ENCODE measurements at regions not wholly inside any gene's neighbourhood (a gene's known extent, or its start where the extent isn't known, plus 50 kb on each side); places are given as distances from the start of the nearest gene placed in this dataset.
A peak's percentile ranks its signal among the peaks of the same experiment; 100 is the strongest.

DNA sequence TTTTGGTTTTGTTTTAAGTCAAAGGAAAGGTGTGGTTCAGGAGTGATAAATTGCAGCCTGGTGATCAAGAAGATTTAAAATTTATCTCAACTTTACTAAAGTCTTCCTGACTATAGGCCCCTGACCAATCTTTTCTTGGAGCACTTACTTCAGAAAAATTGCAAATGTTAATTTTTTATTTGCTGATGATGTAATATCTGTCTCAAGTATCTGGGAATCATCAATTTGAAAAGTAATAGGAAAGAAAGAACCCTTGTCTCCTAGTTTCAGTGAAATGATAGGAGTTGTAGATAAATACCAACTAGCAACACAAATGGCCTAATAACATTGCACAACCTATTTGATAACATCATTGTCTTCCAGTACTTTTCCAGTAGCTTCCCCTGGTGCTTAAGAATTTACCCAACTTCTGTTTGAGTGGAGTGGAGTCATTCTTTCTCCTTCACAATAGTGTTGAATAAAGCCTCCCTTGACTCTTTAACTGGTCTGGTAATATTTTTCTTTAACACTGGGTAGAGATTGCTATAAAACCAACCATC lies 648.3 kb upstream of the ADGRB3 start:
- Histone ChIP-seq H3K4me3 (ENCODE audit: low read depth, low read length) (no peak overlapping the region), H3K36me3 (ENCODE audit: control insufficient read depth in 2 of 2, insufficient read depth in 1 of 2, low read length in 2 of 2) (no peaks in the 10 kb centered on the region), H3K9me3 (ENCODE audit: control insufficient read depth, insufficient read depth, low read depth, low read length) (no peaks in the 10 kb centered on the region), H3K27ac (ENCODE audit: extremely low read depth, low read depth, low read length) (no peak overlapping the region), H3K4me1 (ENCODE audit: control insufficient read depth, insufficient read depth, low read length) (no peaks in the 10 kb centered on the region)
- TF ChIP-seq ZNF501 (tag by site-specific recombination; IDR thresholded peaks at IDR 0.05): no peak
- no peak for TF ChIP-seq ZNF529 (tag by site-specific recombination; IDR thresholded peaks at IDR 0.05; ENCODE audit: insufficient replicate concordance)
- no peak for TF ChIP-seq ZNF660 (tag by site-specific recombination; IDR thresholded peaks at IDR 0.05)
- no peak for TF ChIP-seq ZNF677 (tag by site-specific recombination; IDR thresholded peaks at IDR 0.05)
- TF ChIP-seq, protein P1, sequence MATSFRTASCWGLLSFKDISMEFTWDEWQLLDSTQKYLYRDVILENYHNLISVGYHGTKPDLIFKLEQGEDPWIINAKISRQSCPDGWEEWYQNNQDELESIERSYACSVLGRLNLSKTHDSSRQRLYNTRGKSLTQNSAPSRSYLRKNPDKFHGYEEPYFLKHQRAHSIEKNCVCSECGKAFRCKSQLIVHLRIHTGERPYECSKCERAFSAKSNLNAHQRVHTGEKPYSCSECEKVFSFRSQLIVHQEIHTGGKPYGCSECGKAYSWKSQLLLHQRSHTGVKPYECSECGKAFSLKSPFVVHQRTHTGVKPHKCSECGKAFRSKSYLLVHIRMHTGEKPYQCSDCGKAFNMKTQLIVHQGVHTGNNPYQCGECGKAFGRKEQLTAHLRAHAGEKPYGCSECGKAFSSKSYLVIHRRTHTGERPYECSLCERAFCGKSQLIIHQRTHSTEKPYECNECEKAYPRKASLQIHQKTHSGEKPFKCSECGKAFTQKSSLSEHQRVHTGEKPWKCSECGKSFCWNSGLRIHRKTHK (tag by site-specific recombination; IDR thresholded peaks at IDR 0.05): no peak
- ChIA-PET POLR2A (no interaction called here), CTCF (no interaction called here)

DNA sequence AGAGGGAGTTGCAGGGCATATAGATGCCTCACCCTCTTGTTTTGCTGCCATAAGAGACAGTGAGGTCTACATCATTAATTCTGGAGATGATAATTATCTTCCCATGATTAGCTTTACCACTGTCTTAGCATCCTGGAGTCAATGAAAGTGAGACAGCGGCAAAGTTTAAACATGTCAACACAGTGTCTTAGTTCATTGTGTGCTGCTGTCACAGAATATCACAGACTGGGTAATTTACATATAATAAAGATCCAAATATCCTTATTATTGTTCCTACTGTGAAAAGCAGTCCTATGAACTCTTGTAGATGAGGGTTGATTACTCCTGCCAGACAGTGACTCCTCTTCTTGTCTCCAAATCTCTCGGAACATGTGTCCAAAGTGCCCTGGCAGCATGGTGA lies 658.6 kb upstream of the ADGRB3 start:
- Histone ChIP-seq H3K36me3 (ENCODE audit: control insufficient read depth in 2 of 2, insufficient read depth in 1 of 2, low read length in 2 of 2) (no peaks in the 10 kb centered on the region), H3K4me1 (ENCODE audit: control insufficient read depth, insufficient read depth, low read length) (no peaks in the 10 kb centered on the region), H3K27ac (ENCODE audit: extremely low read depth, low read depth, low read length) (no peak overlapping the region), H3K4me3 (ENCODE audit: low read depth, low read length) (no peak overlapping the region), H3K9me3 (ENCODE audit: control insufficient read depth, insufficient read depth, low read depth, low read length) (no peaks in the 10 kb centered on the region)
- CTCF ChIA-PET: no interaction called here
- TF ChIP-seq ZNF529 (tag by site-specific recombination; IDR thresholded peaks at IDR 0.05; ENCODE audit: insufficient replicate concordance): no peak
- TF ChIP-seq ZNF664 (tag by site-specific recombination; IDR thresholded peaks at IDR 0.05): no peak
- POLR2A ChIA-PET: no interaction called here

DNA sequence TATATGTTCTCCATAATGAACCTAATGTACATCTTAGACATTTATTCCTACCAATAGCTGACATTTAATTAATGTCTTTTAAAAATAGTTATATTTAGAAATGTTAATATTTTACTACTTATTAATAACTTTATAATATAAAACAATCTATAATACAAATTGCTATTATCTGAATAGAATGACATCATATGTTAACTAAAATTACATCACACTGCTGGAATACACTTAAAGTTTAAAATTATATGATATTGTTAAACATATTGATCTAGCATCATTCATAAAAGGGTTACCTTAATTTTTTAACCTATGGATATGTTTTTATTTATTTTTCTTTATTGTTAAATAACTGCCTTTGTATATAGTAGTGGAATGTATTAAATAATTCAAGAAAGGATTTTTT lies 660.2 kb upstream of the ADGRB3 start:
- CTCF ChIA-PET: no interaction called here
- Histone ChIP-seq H3K4me3 (ENCODE audit: low read depth, low read length) (no peak overlapping the region), H3K27ac (ENCODE audit: extremely low read depth, low read depth, low read length) (no peak overlapping the region), H3K36me3 (ENCODE audit: control insufficient read depth in 2 of 2, insufficient read depth in 1 of 2, low read length in 2 of 2) (no peaks in the 10 kb centered on the region), H3K4me1 (ENCODE audit: control insufficient read depth, insufficient read depth, low read length) (no peaks in the 10 kb centered on the region), H3K9me3 (ENCODE audit: control insufficient read depth, insufficient read depth, low read depth, low read length) (no peaks in the 10 kb centered on the region)
- POLR2A ChIA-PET: no interaction called here
- TF ChIP-seq ZNF24 (tag by site-specific recombination; IDR thresholded peaks at IDR 0.05): no peak
- TF ChIP-seq, protein P2, sequence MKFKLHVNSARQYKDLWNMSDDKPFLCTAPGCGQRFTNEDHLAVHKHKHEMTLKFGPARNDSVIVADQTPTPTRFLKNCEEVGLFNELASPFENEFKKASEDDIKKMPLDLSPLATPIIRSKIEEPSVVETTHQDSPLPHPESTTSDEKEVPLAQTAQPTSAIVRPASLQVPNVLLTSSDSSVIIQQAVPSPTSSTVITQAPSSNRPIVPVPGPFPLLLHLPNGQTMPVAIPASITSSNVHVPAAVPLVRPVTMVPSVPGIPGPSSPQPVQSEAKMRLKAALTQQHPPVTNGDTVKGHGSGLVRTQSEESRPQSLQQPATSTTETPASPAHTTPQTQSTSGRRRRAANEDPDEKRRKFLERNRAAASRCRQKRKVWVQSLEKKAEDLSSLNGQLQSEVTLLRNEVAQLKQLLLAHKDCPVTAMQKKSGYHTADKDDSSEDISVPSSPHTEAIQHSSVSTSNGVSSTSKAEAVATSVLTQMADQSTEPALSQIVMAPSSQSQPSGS (tag by site-specific recombination; IDR thresholded peaks at IDR 0.05; ENCODE audit: low read depth): peak; percentile 63; the same call in 1 of the 2 replicates

DNA sequence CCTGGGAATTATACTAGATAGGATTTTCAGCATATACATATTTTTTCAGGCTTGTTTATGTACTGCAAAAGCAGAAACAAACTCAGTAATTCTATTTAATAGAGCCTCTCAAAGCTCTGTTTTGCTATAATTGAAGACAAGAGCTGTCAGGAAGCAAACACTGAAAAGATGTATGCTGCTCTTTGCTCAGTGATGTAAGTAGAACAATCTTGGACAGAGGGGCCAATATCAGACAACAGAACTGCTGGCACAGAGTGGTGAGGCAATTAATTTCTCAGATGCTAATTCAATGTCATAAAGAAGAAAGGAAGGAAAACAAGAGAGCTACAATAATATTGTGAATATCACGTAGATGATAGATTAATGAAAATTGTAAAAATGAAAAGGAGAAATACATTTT lies 663.3 kb upstream of the ADGRB3 start:
- Histone ChIP-seq H3K36me3 (ENCODE audit: control insufficient read depth in 2 of 2, insufficient read depth in 1 of 2, low read length in 2 of 2) (no peaks in the 10 kb centered on the region), H3K4me3 (ENCODE audit: low read depth, low read length) (no peak overlapping the region), H3K27ac (ENCODE audit: extremely low read depth, low read depth, low read length) (no peak overlapping the region), H3K4me1 (ENCODE audit: control insufficient read depth, insufficient read depth, low read length) (no peaks in the 10 kb centered on the region), H3K9me3 (ENCODE audit: control insufficient read depth, insufficient read depth, low read depth, low read length) (no peaks in the 10 kb centered on the region)
- TF ChIP-seq ZNF621 (tag by site-specific recombination; IDR thresholded peaks at IDR 0.05) (no peak), ZNF324 (tag by site-specific recombination; IDR thresholded peaks at IDR 0.05) (no peak), ZNF48 (tag by site-specific recombination; IDR thresholded peaks at IDR 0.05) (no peak), ZNF311 (tag by site-specific recombination; IDR thresholded peaks at IDR 0.05; ENCODE audit: borderline replicate concordance) (no peak), ZNF184 (tag by site-specific recombination; IDR thresholded peaks at IDR 0.05) (no peak), ZNF624 (tag by site-specific recombination; IDR thresholded peaks at IDR 0.05) (no peak), ZNF654 (tag by site-specific recombination; IDR thresholded peaks at IDR 0.05; ENCODE audit: low read depth) (no peak), ZNF266 (tag by site-specific recombination; IDR thresholded peaks at IDR 0.05; ENCODE audit: low read depth) (no peak), ZNF214 (tag by site-specific recombination; IDR thresholded peaks at IDR 0.05; ENCODE audit: borderline replicate concordance) (no peak), ZBTB48 (tag by site-specific recombination; IDR thresholded peaks at IDR 0.05) (no peak), EGR2 (tag by site-specific recombination; IDR thresholded peaks at IDR 0.05; ENCODE audit: low read depth) (no peak), ZNF341 (tag by site-specific recombination; IDR thresholded peaks at IDR 0.05; ENCODE audit: low read depth) (no peak), SP2 (tag by site-specific recombination; IDR thresholded peaks at IDR 0.05) (no peak)
- TF ChIP-seq, protein P3, sequence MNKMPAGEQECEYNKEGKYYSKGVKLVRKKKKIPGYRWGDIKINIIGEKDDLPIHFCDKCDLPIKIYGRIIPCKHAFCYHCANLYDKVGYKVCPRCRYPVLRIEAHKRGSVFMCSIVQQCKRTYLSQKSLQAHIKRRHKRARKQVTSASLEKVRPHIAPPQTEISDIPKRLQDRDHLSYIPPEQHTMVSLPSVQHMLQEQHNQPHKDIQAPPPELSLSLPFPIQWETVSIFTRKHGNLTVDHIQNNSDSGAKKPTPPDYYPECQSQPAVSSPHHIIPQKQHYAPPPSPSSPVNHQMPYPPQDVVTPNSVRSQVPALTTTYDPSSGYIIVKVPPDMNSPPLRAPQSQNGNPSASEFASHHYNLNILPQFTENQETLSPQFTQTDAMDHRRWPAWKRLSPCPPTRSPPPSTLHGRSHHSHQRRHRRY (tag by site-specific recombination; IDR thresholded peaks at IDR 0.05): no peak
- TF ChIP-seq, protein P4, sequence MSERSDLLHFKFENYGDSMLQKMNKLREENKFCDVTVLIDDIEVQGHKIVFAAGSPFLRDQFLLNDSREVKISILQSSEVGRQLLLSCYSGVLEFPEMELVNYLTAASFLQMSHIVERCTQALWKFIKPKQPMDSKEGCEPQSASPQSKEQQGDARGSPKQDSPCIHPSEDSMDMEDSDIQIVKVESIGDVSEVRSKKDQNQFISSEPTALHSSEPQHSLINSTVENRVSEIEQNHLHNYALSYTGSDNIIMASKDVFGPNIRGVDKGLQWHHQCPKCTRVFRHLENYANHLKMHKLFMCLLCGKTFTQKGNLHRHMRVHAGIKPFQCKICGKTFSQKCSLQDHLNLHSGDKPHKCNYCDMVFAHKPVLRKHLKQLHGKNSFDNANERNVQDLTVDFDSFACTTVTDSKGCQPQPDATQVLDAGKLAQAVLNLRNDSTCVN (tag by site-specific recombination; optimal IDR thresholded peaks at IDR 0.05): no peak
- CTCF ChIA-PET: no interaction called here
- POLR2A ChIA-PET: interaction anchor here (0.6 kb wide), 1 partner anchor 526 kb away, joined by 3 read pairs; no protein-coding TSS in a partner anchor

Measured in HEK293 (cell line).